GM12878 (cell line): ENCODE measurements at regions not wholly inside any gene's neighbourhood (a gene's known extent, or its start where the extent isn't known, plus 50 kb on each side); places are given as distances from the start of the nearest gene placed in this dataset.

Experiments used
- ATAC-seq: fragments of 200-7000 bp; cut with Tn5 transposase; 3 replicates; pipeline ENCODE4 v1.9.1; 2020; ENCODE audit warnings: mild to moderate bottlenecking, moderate library complexity
- BruUV-seq: library from RNA; stranded (reverse); fragments of 400-500 nt; replicated peaks from 2 replicates; lab custom pipeline; 2021; lab: Mats Ljungman, UMichigan
- CTCF ChIA-PET: fragments of 300-600 bp; sonication (Branson Sonifier 250); formaldehyde crosslinking; extraction: SDS; loops from one replicate; lab custom pipeline; 2021; ENCODE audit warnings: inconsistent platforms; lab: Yijun Ruan, JAX
- POLR2A ChIA-PET: fragments of 350-600 bp; formaldehyde crosslinking; extraction: SDS; loops from one replicate; lab custom pipeline; 2021; ENCODE audit warnings: inconsistent platforms; lab: Charles Lee
- RAD21 ChIA-PET: fragments of 300-600 bp; sonication (Branson Sonifier 250); formaldehyde crosslinking; loops from one replicate; lab custom pipeline; 2023; ENCODE audit warnings: antibody characterized with exemption; ENCODE audit not compliant: unreplicated experiment; lab: Charles Lee
- SMC1A ChIA-PET: fragments of 300-600 bp; sonication (Branson Sonifier 250); formaldehyde crosslinking; loops from one replicate; lab custom pipeline; 2023; ENCODE audit not compliant: unreplicated experiment, uncharacterized antibody; lab: Charles Lee
- DNase-seq: peaks from one replicate; pipeline ENCODE4 v3.0.0-alpha.2; 2011; ENCODE audit warnings: low read depth, low spot score
- FAIRE-seq: peaks from 3 replicates; lab custom pipeline; 2011; peaks lifted over from hg19 to GRCh38; lab: Jason Lieb, UNC
- H2AFZ ChIP-seq: 2 replicates; pipeline ENCODE4 v1.6.0; 2011; ENCODE audit warnings: low read depth, low read length, control low read depth; ENCODE audit not compliant: control insufficient read depth
- H3K27ac ChIP-seq: 2 replicates; pipeline ENCODE4 v1.5.1; 2011; ENCODE audit warnings: control low read depth; ENCODE audit not compliant: control insufficient read depth, insufficient read depth
- H3K27me3 ChIP-seq, 2 experiments: replicated peaks in 1 of 2; 2 replicates each; pipeline versions ENCODE4 v1.6.0 to v1.6.1; 2011; ENCODE audit warnings: low read length in 1 of 2; ENCODE audit not compliant: control insufficient read depth in 2 of 2, insufficient read depth in 2 of 2
- H3K36me3 ChIP-seq, 2 experiments: 2 replicates each; pipeline ENCODE4 v1.5.1; 2011; ENCODE audit warnings: low read length in 1 of 2; ENCODE audit not compliant: control insufficient read depth in 2 of 2, insufficient read depth in 2 of 2
- H3K4me1 ChIP-seq: 2 replicates; pipeline ENCODE4 v1.6.1; 2011; ENCODE audit warnings: mild to moderate bottlenecking, low read length, moderate library complexity, mixed read lengths; ENCODE audit not compliant: control insufficient read depth, insufficient read depth
- H3K4me2 ChIP-seq: 2 replicates; pipeline ENCODE4 v1.6.0; 2011; ENCODE audit warnings: control low read depth; ENCODE audit not compliant: control insufficient read depth, insufficient read depth
- H3K4me3 ChIP-seq: fragments of 200-600 bp; sonication (generic); 2 replicates; pipeline ENCODE4 v1.5.1; 2016
- H3K79me2 ChIP-seq: 2 replicates; pipeline ENCODE4 v1.6.0; 2011; ENCODE audit warnings: low read length; ENCODE audit not compliant: control insufficient read depth, insufficient read depth
- H3K9ac ChIP-seq: 2 replicates; pipeline ENCODE4 v1.8.0; 2011; ENCODE audit warnings: low read length, control low read depth, mixed read lengths; ENCODE audit not compliant: control insufficient read depth, insufficient read depth
- H3K9me3 ChIP-seq: replicated peaks from 3 replicates; pipeline ENCODE4 v1.5.1; 2011; ENCODE audit warnings: mild to moderate bottlenecking, low read length; ENCODE audit not compliant: control insufficient read depth, insufficient read depth
- H4K20me1 ChIP-seq: 2 replicates; pipeline ENCODE4 v1.6.0; 2011; ENCODE audit not compliant: control insufficient read depth, insufficient read depth
- EED ChIP-seq: sonication (generic); IDR thresholded peaks from 2 replicates; pipeline ENCODE4 v1.6.1; 2016; ENCODE audit warnings: antibody characterized with exemption, low read depth
- FOS ChIP-seq: IDR thresholded peaks from 3 replicates; pipeline ENCODE4 v1.6.1; 2011; ENCODE audit warnings: borderline replicate concordance; ENCODE audit not compliant: insufficient read length; ENCODE audit errors: extremely low read depth
- FOXM1 ChIP-seq: IDR thresholded peaks from 2 replicates; pipeline ENCODE4 v1.6.1; 2012; ENCODE audit warnings: low read depth, mild to moderate bottlenecking, inconsistent platforms, low read length, moderate library complexity
- GABPA ChIP-seq: IDR thresholded peaks from 2 replicates; pipeline ENCODE4 v1.6.1; 2014; ENCODE audit warnings: antibody characterized with exemption, low read depth, mild to moderate bottlenecking, inconsistent platforms
- HDGF ChIP-seq: fragments of 450-650 bp; IDR thresholded peaks from 2 replicates; pipeline ENCODE4 v1.6.1; 2016; ENCODE audit warnings: antibody characterized with exemption
- IRF3 ChIP-seq: fragments of 450-650 bp; IDR thresholded peaks from 2 replicates; pipeline ENCODE4 v1.6.1; 2014; ENCODE audit warnings: mild to moderate bottlenecking
- NFYB ChIP-seq: IDR thresholded peaks from 2 replicates; pipeline ENCODE4 v1.6.1; 2011; ENCODE audit warnings: low read depth, mild to moderate bottlenecking, low read length, improper control_type of control experiment, moderate library complexity; ENCODE audit not compliant: insufficient read depth
- NR2F1 ChIP-seq: fragments of 450-650 bp; conservative IDR thresholded peaks from 2 replicates; pipeline ENCODE4 v1.6.1; 2017; ENCODE audit warnings: mild to moderate bottlenecking
- PAX5 ChIP-seq: IDR thresholded peaks from 2 replicates; pipeline ENCODE4 v1.6.1; 2011; ENCODE audit warnings: low read depth, low read length, borderline replicate concordance
- POLR2AphosphoS2 ChIP-seq: IDR thresholded peaks from 2 replicates; pipeline ENCODE4 v1.6.1; 2011; ENCODE audit warnings: low read depth, mild to moderate bottlenecking, low read length, improper control_type of control experiment, moderate library complexity
- RAD21 ChIP-seq: IDR thresholded peaks from 2 replicates; pipeline ENCODE4 v1.6.1; 2011; ENCODE audit warnings: mild to moderate bottlenecking, low read depth, low read length, moderate library complexity; ENCODE audit not compliant: insufficient read depth
- TAF1 ChIP-seq: IDR thresholded peaks from 2 replicates; pipeline ENCODE4 v1.6.1; 2011; ENCODE audit warnings: mild to moderate bottlenecking, low read depth, low read length, borderline replicate concordance
- TARDBP ChIP-seq: IDR thresholded peaks from 2 replicates; pipeline ENCODE4 v1.6.1; 2016; ENCODE audit warnings: borderline replicate concordance
- USF1 ChIP-seq: IDR thresholded peaks from 2 replicates; pipeline ENCODE4 v1.6.1; 2011; ENCODE audit warnings: borderline replicate concordance, low read depth, mild to moderate bottlenecking, moderate library complexity, mixed read lengths, low read length; ENCODE audit not compliant: insufficient read depth; ENCODE audit errors: extremely low read length
- ZBTB11 ChIP-seq: fragments of 450-650 bp; formaldehyde crosslinking; IDR thresholded peaks from 2 replicates; pipeline ENCODE4 v1.5.0; 2022; ENCODE audit warnings: mild to moderate bottlenecking, missing genetic modification characterization
- whole genome bisulfite sequencing: methylation state at CpG from one replicate; pipeline ENCODE4 v1.1.6; 2016; ENCODE audit warnings: low lambda C conversion rate; ENCODE audit not compliant: insufficient replicate concordance, insufficient coverage; ENCODE audit errors: missing lambda C conversion rate; 5-methylcytosine and 5-hydroxymethylcytosine counted together
- in situ Hi-C: fragments of 300-500 bp; cut with MboI; formaldehyde crosslinking; loops from 9 replicates; pipeline ENCODE4 v1.14.3; 2018; ENCODE audit warnings: mixed read lengths
- intact Hi-C: fragments of 100-400 bp; cut with micrococcal nuclease; formaldehyde crosslinking; loops from one replicate; pipeline ENCODE4 v1.14.2; 2022; ENCODE audit not compliant: unreplicated experiment

- RAD21 ChIA-PET = interaction anchor here (1.0 kb wide), 1 partner anchor 406 kb away, joined by 3 read pairs; no protein-coding TSS in a partner anchor
- POLR2A ChIA-PET = no interaction called here
- DNase-seq = no peak
- CTCF ChIA-PET = interaction anchor here (0.6 to 2.8 kb wide), 4 partner anchors 12 to 664 kb away, joined by 3 to 10 read pairs (median 5); no protein-coding TSS in a partner anchor
- FAIRE-seq = no peak
- H3K79me2 ChIP-seq = no peaks in the 10 kb centered on the region
- SMC1A ChIA-PET = no interaction called here
- no peaks in the 10 kb centered on the region for H4K20me1 ChIP-seq
- no peaks in the 10 kb centered on the region for H3K36me3 ChIP-seq
- H2AFZ ChIP-seq = no peak overlapping the region
- H3K27ac ChIP-seq = no peak overlapping the region
- 31% methylated on average over 4 of the region's 4 CpGs for WGBS
- no peak overlapping the region for H3K9ac ChIP-seq
- no TSS peak for BruUV-seq
- H3K4me3 ChIP-seq = no peak overlapping the region
- intact Hi-C loops (no loop called here), in situ Hi-C loops (no loop called here)
- no peak for ATAC-seq
- H3K4me2 ChIP-seq = no peak overlapping the region
- no peaks in the 10 kb centered on the region; a peak in 1 of 4 replicates for H3K27me3 ChIP-seq
- no peaks in the 10 kb centered on the region for H3K9me3 ChIP-seq
- no peaks in the 10 kb centered on the region for H3K4me1 ChIP-seq
- TF ChIP-seq HDGF (no peak), EED (no peak), PAX5 (no peak), FOXM1 (no peak), USF1 (no peak), ZBTB11 (CRISPR knock-in tag) (no peak), TAF1 (no peak), POLR2AphosphoS2 (no peak), NFYB (no peak), RAD21 (no peak), TARDBP (no peak), IRF3 (no peak), GABPA (no peak), NR2F1 (no peak), FOS (no peak)
Observed at GRCh38 chr2:147450661-147451510, 393.9 kb upstream of the ACVR2A start.
